LNCaP clone FGC (cell line): ENCODE measurements at regions not wholly inside any gene's neighbourhood (a gene's known extent, or its start where the extent isn't known, plus 50 kb on each side); places are given as distances from the start of the nearest gene placed in this dataset.

Source experiments
- DNase-seq: peaks from one replicate; pipeline ENCODE4 v3.0.0-alpha.2; 2011; ENCODE audit warnings: low read depth
- H3K4me3 ChIP-seq: 2 replicates; pipeline ENCODE4 v1.5.1; 2011; ENCODE audit warnings: mild to moderate bottlenecking, low read depth, low read length, control low read depth
- TF ChIP-seq, protein P1 (sequence below): IDR thresholded peaks from 2 replicates; pipeline ENCODE4 v1.5.1; 2012; ENCODE audit warnings: mild to moderate bottlenecking; ENCODE audit not compliant: control insufficient read depth, insufficient read depth; ENCODE audit errors: extremely low read depth

DNA sequence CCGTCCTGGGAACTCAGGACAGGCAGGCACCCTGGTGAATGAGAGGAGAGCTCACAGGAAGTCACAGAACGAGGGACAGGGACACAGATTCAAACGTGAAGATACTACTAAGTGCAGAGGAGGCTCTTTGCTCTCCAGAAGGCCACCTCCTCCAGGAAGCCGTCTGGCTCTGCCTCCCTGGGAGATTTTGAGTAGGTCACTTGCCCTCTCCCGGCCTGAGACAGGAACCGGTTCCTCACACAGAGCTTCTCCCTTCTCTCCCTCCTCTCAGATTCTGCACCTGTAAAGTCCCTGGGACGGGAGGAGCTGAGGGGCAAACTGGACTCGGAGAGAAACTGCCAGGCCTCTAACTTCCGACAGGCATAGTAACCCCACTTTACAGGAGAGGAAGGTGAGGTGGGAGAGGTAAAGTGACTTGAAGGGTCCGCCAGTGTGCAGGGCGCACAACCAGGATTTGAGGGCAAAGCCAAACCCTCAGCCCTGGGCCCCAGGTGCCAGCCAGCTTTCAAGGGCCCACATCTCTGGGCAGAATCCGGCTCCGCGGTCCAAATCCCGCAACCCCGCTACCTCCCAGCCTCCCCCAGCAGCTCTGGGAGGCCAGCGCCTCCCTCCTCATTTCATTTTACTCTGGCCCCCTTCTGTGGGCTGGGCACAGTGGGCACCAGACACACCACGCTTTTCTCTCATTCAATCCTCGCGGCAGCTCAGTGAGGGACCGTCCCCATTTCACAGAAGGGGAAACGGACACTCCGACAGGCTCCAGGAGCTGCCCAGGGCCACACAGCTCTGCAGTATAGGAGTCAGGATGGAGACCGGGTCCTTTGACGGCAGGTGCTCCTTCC, 150.2 kb downstream of the SMAD6 start:
- DNase-seq = no peak
- H3K4me3 ChIP-seq = no peak overlapping the region
- TF ChIP-seq, protein P1, sequence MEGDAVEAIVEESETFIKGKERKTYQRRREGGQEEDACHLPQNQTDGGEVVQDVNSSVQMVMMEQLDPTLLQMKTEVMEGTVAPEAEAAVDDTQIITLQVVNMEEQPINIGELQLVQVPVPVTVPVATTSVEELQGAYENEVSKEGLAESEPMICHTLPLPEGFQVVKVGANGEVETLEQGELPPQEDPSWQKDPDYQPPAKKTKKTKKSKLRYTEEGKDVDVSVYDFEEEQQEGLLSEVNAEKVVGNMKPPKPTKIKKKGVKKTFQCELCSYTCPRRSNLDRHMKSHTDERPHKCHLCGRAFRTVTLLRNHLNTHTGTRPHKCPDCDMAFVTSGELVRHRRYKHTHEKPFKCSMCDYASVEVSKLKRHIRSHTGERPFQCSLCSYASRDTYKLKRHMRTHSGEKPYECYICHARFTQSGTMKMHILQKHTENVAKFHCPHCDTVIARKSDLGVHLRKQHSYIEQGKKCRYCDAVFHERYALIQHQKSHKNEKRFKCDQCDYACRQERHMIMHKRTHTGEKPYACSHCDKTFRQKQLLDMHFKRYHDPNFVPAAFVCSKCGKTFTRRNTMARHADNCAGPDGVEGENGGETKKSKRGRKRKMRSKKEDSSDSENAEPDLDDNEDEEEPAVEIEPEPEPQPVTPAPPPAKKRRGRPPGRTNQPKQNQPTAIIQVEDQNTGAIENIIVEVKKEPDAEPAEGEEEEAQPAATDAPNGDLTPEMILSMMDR = no peak

DNA sequence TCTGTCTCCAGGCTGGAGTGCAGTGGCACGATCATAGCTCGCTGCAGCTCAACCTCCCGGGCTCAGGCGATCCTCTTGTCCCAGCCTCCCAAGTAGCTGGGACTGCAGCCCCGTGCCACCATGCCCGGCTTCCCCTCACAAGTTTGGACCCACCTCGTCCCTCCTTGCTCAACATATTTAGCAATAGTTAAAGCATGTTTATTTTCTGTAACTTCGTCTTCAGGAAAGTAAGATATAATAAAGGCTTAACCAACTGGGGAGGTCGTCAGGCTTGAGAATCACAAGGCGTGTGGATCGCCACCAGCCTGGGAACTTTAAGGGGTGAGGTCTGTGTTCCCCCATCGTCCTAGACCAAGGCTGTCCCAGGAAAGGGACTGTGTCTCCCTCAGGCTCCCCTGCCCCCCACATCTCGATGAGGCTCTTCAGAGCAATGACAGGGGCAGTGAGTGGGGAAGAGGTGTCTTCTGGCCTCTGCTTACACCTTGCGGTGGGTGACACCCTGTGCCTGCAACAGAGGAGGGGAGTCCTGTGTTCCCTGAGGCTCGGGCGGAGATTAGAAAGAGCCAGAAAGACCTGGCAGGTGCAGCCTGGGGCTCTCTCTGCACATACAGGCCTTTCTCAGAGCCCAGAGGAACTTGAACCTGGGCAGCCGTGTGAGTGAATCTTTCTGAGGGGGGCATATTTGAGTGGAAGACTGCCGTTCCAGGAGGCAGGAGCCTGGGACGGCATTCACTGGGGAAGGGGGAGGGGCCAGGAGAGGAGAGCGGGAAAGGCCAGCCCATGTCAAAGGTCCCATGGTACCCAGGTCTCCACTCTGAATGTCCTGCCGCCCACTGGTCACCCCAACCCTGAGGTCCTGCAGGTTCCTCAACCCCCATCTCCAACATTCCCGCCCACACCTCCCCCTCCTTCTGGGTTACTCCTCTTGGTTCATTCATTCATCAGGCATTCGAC, 152.3 kb downstream of the SMAD6 start:
- no peak overlapping the region for H3K4me3 ChIP-seq
- TF ChIP-seq, protein P1 = no peak
- DNase-seq = no peak

DNA sequence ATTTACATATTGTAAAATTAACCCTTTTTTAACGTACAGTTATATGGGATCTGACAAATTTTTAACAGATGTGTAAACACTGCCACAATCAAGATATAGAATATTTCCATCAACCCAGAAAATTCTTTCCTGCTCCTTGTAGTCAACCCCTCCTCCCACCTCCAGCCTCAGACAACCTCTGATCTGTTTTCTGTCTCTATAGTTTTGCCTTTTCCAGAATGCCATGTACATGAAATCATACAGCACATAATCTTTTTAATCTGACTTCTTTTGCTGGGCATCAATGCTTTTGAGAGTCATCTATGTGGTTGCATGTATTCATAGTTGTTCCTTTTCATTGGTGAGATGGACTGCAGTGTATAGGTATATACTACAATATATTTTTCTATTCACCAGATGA, 153.0 kb downstream of the SMAD6 start:
- DNase-seq = no peak
- TF ChIP-seq, protein P1 = no peak
- H3K4me3 ChIP-seq = no peak overlapping the region

DNA sequence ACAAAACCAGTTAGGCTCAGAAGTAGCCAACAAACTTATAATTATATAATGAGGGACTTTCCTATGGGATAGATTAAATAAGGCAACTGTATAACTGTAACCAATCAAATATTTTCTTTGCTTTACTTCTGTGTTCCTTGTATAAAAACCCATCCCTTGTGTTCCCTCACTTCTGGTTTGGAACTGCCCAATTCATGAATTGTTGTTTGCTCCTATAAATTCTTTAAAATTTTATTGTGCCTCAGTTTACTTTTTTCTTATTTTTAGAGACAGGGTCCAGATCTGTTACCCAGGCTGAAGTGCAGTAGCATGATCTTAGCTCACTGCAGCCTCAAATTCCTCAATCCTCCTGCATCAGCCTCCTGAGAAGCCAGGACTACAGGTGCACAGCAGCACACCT, 155.7 kb downstream of the SMAD6 start:
- no peak for DNase-seq
- TF ChIP-seq, protein P1 = no peak
- no peak overlapping the region for H3K4me3 ChIP-seq

DNA sequence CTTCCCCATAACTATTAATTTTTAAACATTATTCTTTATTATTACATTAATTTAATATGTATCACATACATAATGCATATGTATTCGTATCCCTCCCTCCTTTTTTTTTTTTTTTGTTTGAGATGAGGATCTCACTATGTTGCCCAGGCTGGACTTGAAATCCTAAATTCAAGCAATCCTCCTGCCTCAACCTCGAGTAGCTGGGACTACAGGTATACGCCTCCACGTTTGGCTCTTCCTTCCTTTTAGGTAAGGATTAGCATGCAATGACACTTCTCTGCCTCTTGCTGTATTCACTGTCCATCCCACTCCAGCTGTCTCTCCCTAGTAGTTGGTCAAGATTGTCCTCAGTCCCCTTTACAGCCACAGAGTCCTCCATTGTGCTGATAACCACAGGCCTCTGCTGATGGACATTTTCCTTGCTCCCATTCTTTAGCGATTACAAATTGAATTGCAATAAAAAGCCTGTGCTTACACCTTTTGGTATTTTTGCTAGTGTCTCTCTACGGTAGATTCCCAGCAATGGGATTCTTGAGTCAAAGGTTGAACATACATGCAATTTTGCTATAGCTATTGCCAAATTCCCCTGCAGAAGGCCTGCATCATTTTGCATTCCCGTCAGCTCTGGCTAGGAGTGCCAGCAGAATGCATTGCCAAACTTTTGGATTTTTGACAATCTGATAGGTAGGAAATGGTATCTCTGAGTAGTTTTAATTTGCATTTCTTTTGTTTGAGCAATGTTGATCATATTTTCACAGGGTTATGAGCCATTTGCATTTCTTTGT, 156.6 kb downstream of the SMAD6 start:
- no peak overlapping the region for H3K4me3 ChIP-seq
- DNase-seq = no peak
- TF ChIP-seq, protein P1 = no peak

DNA sequence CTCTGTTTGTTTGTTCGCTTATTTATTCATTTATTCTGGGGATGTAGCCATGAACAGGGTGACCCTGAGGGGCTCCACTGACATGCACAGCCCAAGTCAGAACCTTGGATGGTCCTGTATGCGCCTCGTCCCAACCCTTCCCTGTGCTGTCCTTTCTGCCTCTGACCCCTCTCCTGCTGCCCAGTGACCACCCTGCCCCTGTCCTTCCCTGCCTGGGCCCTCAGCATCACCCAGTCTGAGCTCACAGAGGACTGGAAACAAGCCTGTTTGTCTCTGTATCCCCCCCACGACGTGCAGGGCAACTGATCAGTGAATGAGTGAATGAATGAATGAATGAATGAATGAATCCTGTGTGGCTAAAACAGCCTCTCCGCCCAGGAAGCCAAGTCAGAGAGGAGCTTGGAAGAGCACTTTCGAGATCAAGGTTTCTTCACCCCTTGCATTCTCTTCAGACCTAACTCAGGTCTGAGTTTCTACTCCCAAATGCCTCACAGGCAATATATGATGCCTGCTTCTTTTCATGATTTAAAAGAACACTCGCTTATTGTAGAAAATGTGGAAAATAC, 157.7 kb downstream of the SMAD6 start:
- no peak for DNase-seq
- TF ChIP-seq, protein P1 = no peak
- no peak overlapping the region for H3K4me3 ChIP-seq
